Duodenal mucosa (tissue), 2 donors: ENCODE measurements at regions not wholly inside any gene's neighbourhood (a gene's known extent, or its start where the extent isn't known, plus 50 kb on each side); places are given as distances from the start of the nearest gene placed in this dataset.

Experiments used
- H3K27ac ChIP-seq: one replicate; pipeline ENCODE4 v1.7.0; 2013; ENCODE audit warnings: low read depth, low read length
- H3K27me3 ChIP-seq, 2 donors: one replicate each; pipeline ENCODE4 v1.7.0; 2013; ENCODE audit warnings: low read length in 2 of 2, control low read depth in 1 of 2; ENCODE audit not compliant: insufficient read depth in 2 of 2, control insufficient read depth in 1 of 2
- H3K36me3 ChIP-seq, 2 donors: one replicate each; pipeline ENCODE4 v1.7.0; 2013; ENCODE audit warnings: low read length in 2 of 2, control low read depth in 1 of 2; ENCODE audit not compliant: insufficient read depth in 2 of 2, control insufficient read depth in 1 of 2
- H3K4me1 ChIP-seq, 2 donors: one replicate each; pipeline ENCODE4 v1.7.0; 2013; ENCODE audit warnings: low read length in 2 of 2, control low read depth in 1 of 2; ENCODE audit not compliant: insufficient read depth in 2 of 2, control insufficient read depth in 1 of 2
- H3K4me3 ChIP-seq, 2 donors: one replicate each; pipeline ENCODE4 v1.7.0; 2013; ENCODE audit warnings: low read length in 2 of 2, low read depth in 1 of 2
- H3K9ac ChIP-seq, 2 donors: one replicate each; pipeline ENCODE4 v1.7.0; 2013; ENCODE audit warnings: low read length in 2 of 2, low read depth in 1 of 2
- H3K9me3 ChIP-seq, 2 donors: one replicate each; pipeline ENCODE4 v1.7.0; 2013; ENCODE audit warnings: low read length in 2 of 2, control low read depth in 1 of 2; ENCODE audit not compliant: control insufficient read depth in 1 of 2

DNA sequence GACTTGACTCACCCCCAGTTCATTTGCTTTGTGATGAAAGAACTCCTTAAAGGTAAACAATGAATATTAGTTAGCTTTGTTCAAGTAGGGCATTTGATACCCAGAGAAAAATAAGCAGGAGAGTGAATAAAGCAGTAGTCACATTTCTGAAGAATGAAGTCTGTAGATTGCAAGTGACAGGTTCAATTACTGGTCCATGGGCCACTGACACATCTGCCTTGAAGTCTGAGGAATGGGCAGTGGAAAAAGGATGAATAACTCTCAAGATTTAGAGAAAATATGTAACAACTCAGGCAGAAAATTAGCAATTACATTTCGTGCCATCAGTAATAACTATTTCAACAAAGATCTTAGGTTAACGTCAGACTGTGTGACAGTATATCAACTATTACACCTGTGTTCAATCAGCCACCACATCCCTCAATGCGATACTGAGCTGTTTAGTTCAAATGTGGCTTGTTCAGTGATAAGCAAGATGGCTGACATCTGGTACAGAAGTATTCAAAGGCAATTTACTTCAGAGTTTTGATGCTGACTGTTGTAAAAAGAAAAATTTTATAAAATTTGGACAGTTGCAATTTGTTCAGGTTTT is 1890.7 kb upstream of the NUDT12 start:
- H3K27me3 ChIP-seq = no peaks in the 10 kb centered on the region
- H3K27ac ChIP-seq = no peak overlapping the region
- H3K4me3 ChIP-seq = no peak overlapping the region
- H3K4me1 ChIP-seq = no peaks in the 10 kb centered on the region
- H3K9ac ChIP-seq = no peak overlapping the region
- no peaks in the 10 kb centered on the region for H3K36me3 ChIP-seq
- H3K9me3 ChIP-seq = peaks cover 3 to 5% of the 10 kb centered on the region in 2 donors

DNA sequence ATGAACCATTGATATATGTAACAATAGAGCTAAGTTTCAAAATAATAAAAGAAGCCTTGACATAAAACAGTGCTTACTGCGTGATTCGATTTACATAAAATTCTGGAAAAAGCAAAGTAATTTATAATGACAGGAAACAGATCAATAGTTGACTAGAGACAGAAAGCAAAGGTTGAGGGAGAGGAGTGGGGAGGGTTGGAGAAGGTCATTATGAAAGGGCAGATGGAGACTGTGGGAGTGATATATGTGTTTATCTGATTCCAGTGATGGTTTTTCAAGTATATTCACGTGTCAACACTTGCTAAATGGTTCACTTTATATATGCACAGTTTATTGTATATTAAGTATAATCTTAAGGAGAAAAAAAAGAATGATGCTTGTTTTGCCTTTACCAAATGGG is 1885.7 kb upstream of the NUDT12 start:
- H3K27me3 ChIP-seq = no peaks in the 10 kb centered on the region
- H3K9me3 ChIP-seq = peaks cover 3 to 5% of the 10 kb centered on the region in 2 donors
- no peak overlapping the region for H3K27ac ChIP-seq
- no peaks in the 10 kb centered on the region for H3K4me1 ChIP-seq
- no peak overlapping the region for H3K9ac ChIP-seq
- H3K36me3 ChIP-seq = no peaks in the 10 kb centered on the region
- no peak overlapping the region for H3K4me3 ChIP-seq

DNA sequence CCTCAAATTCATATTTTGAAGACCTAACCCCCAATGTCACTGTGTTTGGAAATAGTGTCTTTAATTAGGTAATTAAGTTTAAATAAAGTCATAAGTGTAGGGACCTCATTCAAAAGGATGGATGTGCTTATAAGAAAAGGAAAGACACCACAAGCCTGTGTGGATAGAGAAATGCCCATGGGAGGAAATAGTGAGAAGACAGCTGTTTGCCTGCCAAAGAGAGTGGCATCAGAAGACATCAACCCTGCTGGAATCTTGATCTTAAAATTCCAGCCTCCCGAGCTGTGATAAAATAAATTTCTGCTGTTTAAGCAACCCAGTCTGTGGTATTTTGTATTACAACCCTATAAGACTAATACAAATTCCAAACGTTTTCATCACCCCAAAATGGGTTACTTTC is 1867.9 kb upstream of the NUDT12 start:
- Histone ChIP-seq H3K27ac (no peak overlapping the region), H3K9ac (no peak overlapping the region), H3K4me3 (no peak overlapping the region), H3K36me3 (no peaks in the 10 kb centered on the region), H3K4me1 (no peaks in the 10 kb centered on the region), H3K27me3 (no peaks in the 10 kb centered on the region), H3K9me3 (peaks cover 0 to 8% of the 10 kb centered on the region in 2 donors)

DNA sequence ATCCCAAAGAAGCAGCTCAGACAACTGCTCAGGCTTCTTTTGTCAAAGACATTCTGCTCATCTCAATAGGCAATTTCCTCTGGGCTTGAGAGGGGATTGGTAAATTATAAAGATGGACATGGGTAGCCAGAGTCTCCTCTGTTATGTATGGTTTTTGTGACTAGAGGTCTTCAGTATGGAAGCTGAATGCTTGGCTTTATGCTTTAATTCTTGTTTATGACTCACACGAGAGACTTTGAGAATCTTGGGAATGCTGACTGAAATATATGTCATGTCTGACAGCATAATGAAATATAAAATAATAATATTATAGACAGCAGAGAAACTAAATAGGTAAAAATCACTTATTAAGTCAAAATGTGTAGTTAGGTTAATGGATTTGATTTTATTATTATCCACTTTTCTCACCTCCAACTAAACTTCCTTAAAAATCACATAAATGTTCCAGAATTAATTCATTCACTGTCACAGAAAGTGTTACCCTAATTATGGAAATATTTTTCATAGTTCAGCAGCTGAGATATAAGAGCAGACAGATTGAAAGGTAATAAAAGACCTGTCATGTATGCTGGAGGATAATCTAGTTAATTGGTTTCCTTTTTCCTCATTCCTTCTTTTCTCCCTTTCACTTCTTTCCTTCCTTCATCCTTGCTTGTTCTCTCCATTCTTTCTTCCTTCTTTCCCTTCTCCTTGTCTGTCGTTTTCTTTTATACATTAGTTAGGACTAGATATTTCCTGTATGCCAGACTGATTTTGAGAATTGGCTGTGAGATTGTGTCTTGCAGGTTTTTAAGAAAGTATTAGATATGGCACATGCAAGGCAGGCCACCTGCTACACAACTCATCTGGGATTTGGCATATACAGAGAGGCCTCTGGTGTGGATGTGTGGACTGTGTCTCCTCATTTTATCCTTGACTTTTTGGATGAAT is 1866.1 kb upstream of the NUDT12 start:
- no peak overlapping the region for H3K4me3 ChIP-seq
- peaks cover 0 to 2% of the 10 kb centered on the region in 2 donors for H3K9me3 ChIP-seq
- H3K4me1 ChIP-seq = no peaks in the 10 kb centered on the region
- H3K9ac ChIP-seq = no peak overlapping the region
- no peak overlapping the region for H3K27ac ChIP-seq
- no peaks in the 10 kb centered on the region for H3K27me3 ChIP-seq
- no peaks in the 10 kb centered on the region for H3K36me3 ChIP-seq

DNA sequence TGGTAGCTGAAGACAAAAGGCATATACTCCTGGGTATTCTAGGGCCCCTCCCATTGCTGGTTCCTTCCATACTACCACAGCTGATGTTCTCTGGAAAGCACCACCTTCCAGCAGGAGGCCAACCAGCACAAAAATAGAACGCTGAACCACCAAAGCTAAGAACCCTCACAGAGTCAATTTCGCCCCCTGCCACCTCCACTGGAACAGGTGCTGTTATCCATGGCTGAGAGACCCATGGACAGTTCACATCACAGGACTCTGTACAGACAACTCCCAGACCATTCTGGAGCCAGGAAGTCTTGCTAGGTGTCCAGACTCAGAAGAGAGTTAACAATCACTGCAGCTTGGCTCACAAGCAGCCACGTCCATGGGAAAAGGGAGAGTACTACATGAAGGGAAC is 1851.5 kb upstream of the NUDT12 start:
- H3K27ac ChIP-seq = no peak overlapping the region
- H3K4me3 ChIP-seq = no peak overlapping the region
- H3K9me3 ChIP-seq = peaks cover 12 to 14% of the 10 kb centered on the region in 2 donors
- no peaks in the 10 kb centered on the region for H3K36me3 ChIP-seq
- no peaks in the 10 kb centered on the region for H3K27me3 ChIP-seq
- H3K4me1 ChIP-seq = no peaks in the 10 kb centered on the region
- no peak overlapping the region for H3K9ac ChIP-seq

DNA sequence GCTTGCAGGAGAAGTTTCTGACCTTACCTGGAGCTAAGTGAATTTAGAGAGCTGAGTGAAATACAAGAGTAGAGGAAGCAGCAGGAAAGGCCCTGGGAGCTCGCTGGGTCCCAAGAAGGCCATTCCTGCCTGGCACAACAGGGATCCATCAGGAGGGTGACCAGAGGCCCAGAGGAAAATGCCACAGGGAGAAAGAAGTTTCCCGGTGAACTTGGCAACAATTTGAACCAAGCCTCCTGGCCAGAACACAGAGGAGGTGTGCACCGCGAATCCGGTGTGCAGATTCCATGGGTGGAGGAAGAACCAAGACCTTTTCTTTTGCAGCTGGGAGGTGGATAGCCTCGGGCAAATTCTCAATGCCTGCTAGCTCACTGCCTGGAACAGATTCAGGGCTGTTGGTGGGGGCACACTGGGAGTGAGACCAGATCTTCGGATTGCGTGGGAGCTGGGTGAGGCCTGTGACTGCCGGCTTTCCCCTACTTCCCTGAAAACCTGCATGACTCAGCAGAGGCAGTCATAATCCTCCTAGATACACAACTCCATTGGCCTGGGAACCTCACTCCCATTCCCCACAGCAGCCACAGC is 1850.9 kb upstream of the NUDT12 start:
- Histone ChIP-seq H3K36me3 (no peaks in the 10 kb centered on the region), H3K9me3 (peaks cover 12 to 14% of the 10 kb centered on the region in 2 donors), H3K9ac (no peak overlapping the region), H3K4me1 (no peaks in the 10 kb centered on the region), H3K4me3 (no peak overlapping the region), H3K27me3 (no peaks in the 10 kb centered on the region), H3K27ac (no peak overlapping the region)

DNA sequence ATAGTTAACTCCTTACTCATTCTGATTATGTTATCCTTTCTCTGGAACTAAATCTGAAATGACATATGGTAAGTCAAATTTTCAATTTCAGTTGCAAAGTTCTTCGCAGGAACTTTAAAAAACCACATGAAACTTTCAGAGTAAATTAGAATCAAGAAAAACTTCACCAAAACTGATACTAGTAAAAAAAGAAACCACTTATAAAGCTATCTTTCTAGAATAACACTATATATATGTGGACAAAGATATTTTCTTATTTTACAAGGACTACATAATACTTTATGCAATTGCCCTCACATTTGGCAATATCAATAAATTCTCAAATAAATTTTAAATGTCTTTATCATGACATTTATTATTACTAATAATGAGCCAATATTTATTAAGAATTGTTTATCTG is 1847.1 kb upstream of the NUDT12 start:
- H3K9me3 ChIP-seq = peaks cover 9% of the 10 kb centered on the region in 2 donors
- H3K27ac ChIP-seq = no peak overlapping the region
- no peaks in the 10 kb centered on the region for H3K36me3 ChIP-seq
- no peak overlapping the region for H3K4me3 ChIP-seq
- H3K9ac ChIP-seq = no peak overlapping the region
- no peaks in the 10 kb centered on the region for H3K4me1 ChIP-seq
- no peaks in the 10 kb centered on the region for H3K27me3 ChIP-seq

DNA sequence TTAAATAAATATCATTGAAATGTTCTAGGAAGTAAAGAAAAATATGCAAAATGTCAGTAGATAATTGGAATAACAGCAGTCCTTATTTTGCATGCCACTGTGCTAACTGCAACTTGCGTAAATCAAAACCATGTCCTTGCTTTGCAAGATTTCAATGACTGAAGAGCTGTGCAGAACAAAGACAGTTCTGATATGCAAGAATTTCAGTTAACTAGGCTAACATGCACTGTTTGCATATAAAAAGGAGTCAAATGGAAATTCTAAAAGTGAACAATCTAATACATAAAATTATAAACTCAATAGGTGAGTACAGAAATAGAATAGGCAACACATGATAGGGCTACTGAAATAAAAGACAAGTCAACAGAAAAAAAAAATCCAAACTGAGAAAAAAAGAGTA is 1844.6 kb upstream of the NUDT12 start:
- Histone ChIP-seq H3K4me3 (no peak overlapping the region), H3K27me3 (no peaks in the 10 kb centered on the region), H3K4me1 (no peaks in the 10 kb centered on the region), H3K27ac (no peak overlapping the region), H3K9me3 (peaks cover 2 to 5% of the 10 kb centered on the region in 2 donors), H3K36me3 (no peaks in the 10 kb centered on the region), H3K9ac (no peak overlapping the region)

DNA sequence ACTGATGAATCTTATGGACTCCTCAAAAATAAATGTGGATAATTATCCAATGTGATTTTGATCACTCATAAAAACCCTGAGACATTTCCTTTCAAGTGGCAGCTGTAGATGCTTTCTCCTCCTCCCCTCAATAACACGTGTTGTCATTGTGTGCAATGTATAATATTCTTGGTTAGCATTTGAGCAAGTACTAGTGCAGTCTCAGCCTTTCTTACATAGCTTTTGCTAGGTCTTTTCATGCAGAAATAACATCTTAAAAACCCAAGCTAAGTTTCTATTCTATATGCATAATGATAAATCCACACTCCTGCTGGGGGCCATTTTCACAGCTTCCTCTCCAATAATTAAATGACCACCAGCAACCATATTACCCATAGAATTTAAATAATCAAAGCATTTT is 1835.2 kb upstream of the NUDT12 start:
- no peaks in the 10 kb centered on the region for H3K9me3 ChIP-seq
- no peaks in the 10 kb centered on the region for H3K27me3 ChIP-seq
- no peak overlapping the region for H3K27ac ChIP-seq
- no peak overlapping the region for H3K4me3 ChIP-seq
- no peaks in the 10 kb centered on the region for H3K36me3 ChIP-seq
- H3K9ac ChIP-seq = no peak overlapping the region
- no peaks in the 10 kb centered on the region for H3K4me1 ChIP-seq

DNA sequence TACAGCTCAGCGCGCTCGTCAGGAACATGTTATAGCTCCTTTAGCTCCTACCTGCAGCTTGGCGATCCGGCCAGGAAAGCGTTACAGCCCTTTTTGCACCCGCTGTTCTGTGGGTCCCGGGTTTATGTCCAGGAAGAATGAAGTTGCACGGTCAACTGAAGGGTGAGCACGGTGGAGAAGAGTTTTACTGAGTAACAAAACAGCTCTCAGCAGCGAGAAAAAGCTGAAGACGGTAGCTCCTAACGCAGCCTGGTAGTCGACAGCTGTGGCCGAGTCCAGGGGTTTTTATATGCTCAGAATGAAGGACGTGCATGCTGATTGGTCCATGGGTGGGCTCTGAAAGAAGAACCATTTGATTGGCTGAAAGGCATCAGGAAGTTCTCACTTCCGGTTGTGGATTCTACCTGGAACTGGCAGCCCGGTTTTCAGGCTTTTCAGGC is 1830.1 kb upstream of the NUDT12 start:
- Histone ChIP-seq H3K4me1 (no peaks in the 10 kb centered on the region), H3K4me3 (no peak overlapping the region), H3K9me3 (no peaks in the 10 kb centered on the region), H3K27me3 (no peaks in the 10 kb centered on the region), H3K27ac (no peak overlapping the region), H3K9ac (no peak overlapping the region), H3K36me3 (no peaks in the 10 kb centered on the region)
